Activated naive CD4-positive, alpha-beta T cell (primary cell): ENCODE measurements at regions not wholly inside any gene's neighbourhood (a gene's known extent, or its start where the extent isn't known, plus 50 kb on each side); places are given as distances from the start of the nearest gene placed in this dataset.

Experiments used
- DNase-seq, 4 experiments: peaks; one replicate each; lab custom pipeline; 2025; lab: John Stamatoyannopoulos, UW

GRCh38 chr3:118435851-118436350 is 598.7 kb downstream of the IGSF11 start:
- DNase-seq, result no peak

GRCh38 chr3:118436697-118437262 is 597.9 kb downstream of the IGSF11 start:
- no peak for DNase-seq

- no peak for DNase-seq
Observed at GRCh38 chr3:118445036-118445435, 589.6 kb downstream of the IGSF11 start.

GRCh38 chr3:118447339-118447738 is 587.3 kb downstream of the IGSF11 start:
- no peak for DNase-seq

- DNase-seq, result no peak
Observed at GRCh38 chr3:118466795-118467330, 567.8 kb downstream of the IGSF11 start.

GRCh38 chr3:118468801-118469200 is 565.8 kb downstream of the IGSF11 start:
- no peak for DNase-seq

- no peak for DNase-seq
Observed at GRCh38 chr3:118472586-118472985, 562.1 kb downstream of the IGSF11 start.

- no peak for DNase-seq
Observed at GRCh38 chr3:118473343-118473742, 561.3 kb downstream of the IGSF11 start.

GRCh38 chr3:118476885-118477618 is 557.6 kb downstream of the IGSF11 start:
- DNase-seq, result no peak

GRCh38 chr3:118477768-118478167 is 556.9 kb downstream of the IGSF11 start:
- no peak for DNase-seq

GRCh38 chr3:118478706-118479276 is 555.9 kb downstream of the IGSF11 start:
- DNase-seq, result no peak

GRCh38 chr3:118479376-118479775 is 555.3 kb downstream of the IGSF11 start:
- no peak for DNase-seq

- no peak for DNase-seq
Observed at GRCh38 chr3:118480101-118480860, 554.4 kb downstream of the IGSF11 start.

GRCh38 chr3:118485693-118486092 is 549.0 kb downstream of the IGSF11 start:
- DNase-seq, result no peak

GRCh38 chr3:118487734-118488133 is 546.9 kb downstream of the IGSF11 start:
- no peak for DNase-seq

- no peak for DNase-seq
Observed at GRCh38 chr3:118488732-118489131, 545.9 kb downstream of the IGSF11 start.

- DNase-seq, result no peak
Observed at GRCh38 chr3:118495206-118495605, 539.4 kb downstream of the IGSF11 start.

- DNase-seq, result no peak
Observed at GRCh38 chr3:118497274-118497673, 537.4 kb downstream of the IGSF11 start.

- DNase-seq, result no peak
Observed at GRCh38 chr3:118501152-118501551, 533.5 kb downstream of the IGSF11 start.

GRCh38 chr3:118504906-118505305 is 529.7 kb downstream of the IGSF11 start:
- DNase-seq, result no peak

GRCh38 chr3:118505784-118506183 is 528.9 kb downstream of the IGSF11 start:
- no peak for DNase-seq

GRCh38 chr3:118511402-118511801 is 523.2 kb downstream of the IGSF11 start:
- DNase-seq, result no peak
